ENCODE measurements at regions not wholly inside any gene's neighbourhood (a gene's known extent, or its start where the extent isn't known, plus 50 kb on each side); places are given as distances from the start of the nearest gene placed in this dataset.

DNA sequence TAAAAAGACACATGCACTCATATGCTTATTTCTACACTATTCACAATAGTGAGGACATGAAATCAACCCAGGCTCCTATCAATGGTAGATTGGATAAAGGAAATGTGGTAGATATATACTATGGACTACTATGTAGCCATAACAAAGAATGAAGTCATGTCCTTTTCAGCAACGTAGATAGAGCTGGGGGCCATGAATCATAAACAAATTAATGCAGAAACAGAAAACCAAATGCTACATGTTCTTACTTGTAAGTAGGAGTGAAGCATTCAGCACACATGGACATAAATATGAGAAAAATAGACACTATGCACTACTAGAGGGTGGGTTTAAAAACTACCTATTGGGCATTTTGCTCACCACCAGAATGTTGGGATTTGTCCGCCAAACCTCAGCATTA lies 278.0 kb upstream of the MIS18BP1 start:
- Histone ChIP-seq H3K4me1 (ENCODE audit: insufficient read depth) (no peaks in the 10 kb centered on the region), H3K27ac (no peak overlapping the region), H4K20me1 (ENCODE audit: insufficient read depth) (no peaks in the 10 kb centered on the region), H3K9ac (no peak overlapping the region), H3K4me3 (no peak overlapping the region), H3K27me3 (replicated peaks; ENCODE audit: insufficient read depth) (no peaks in the 10 kb centered on the region), H3K4me2 (ENCODE audit: unreplicated experiment) (no peak overlapping the region), H2AFZ (no peak overlapping the region), H3K36me3 (ENCODE audit: low read depth) (no peaks in the 10 kb centered on the region), H3K9me2 (ENCODE audit: insufficient read depth) (no peaks in the 10 kb centered on the region), H3K79me2 (ENCODE audit: insufficient read depth) (no peaks in the 10 kb centered on the region), H3K9me3 (ENCODE audit: low read depth) (no peaks in the 10 kb centered on the region), H3F3A (ENCODE audit: insufficient read depth) (no peaks in the 10 kb centered on the region)
- DNase-seq = no peak
- in situ Hi-C loops (cut with MboI) = no loop called here
- TF ChIP-seq EZH2 (IDR thresholded peaks at IDR 0.05; ENCODE audit: insufficient read depth, poor library complexity, severe bottlenecking) = no peak
- TF ChIP-seq EZH2phosphoT487 (IDR thresholded peaks at IDR 0.05; ENCODE audit: insufficient read depth, low read depth) = no peak
- 3 to 4% methylated on average over 2 of the region's 2 CpGs for WGBS, 2 experiments (ENCODE audit: low coverage in 1 of 2, low lambda C conversion rate in 2 of 2, missing lambda C conversion rate in 2 of 2)

DNA sequence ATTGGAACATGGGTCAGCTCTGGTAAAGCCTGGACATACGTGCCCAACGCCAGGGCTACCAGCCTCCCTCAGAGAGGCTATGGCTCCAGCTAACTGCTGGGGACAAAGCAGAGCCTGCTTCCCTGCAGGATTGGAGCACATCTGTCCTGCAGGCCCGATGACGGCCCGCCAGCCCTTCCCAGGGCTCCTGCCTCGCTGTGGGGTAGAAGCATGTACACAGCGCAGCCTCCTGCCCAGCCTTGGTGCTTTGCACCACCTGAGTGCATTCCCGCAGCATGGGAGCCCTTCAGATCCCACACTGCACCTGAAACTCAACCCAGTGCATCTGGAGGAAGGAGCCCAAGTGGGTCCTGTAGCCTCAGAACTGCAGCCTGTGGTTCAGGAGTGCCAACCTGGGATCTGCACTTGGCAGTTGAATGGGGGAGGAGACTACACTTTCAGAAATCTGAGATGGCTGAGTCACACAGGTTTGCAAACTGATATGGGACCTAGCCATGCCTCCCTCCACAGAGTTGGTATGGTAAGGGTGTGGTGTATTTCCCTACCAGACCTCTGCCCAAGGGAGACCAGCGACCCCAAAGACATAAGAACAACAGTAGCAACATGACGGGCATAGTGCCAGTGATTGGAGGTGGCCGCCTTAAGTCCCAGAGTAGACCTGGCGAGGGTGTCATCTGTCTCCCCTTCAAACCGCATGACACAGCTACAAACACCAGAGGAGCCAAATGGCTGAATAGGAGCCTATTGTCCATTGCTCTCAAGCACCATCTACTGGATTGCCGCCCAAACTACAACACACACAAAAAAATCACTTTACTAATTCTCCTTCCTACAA lies 273.9 kb upstream of the MIS18BP1 start:
- no peak overlapping the region for H3K4me3 ChIP-seq
- no peaks in the 10 kb centered on the region for H3K27me3 ChIP-seq (replicated peaks; ENCODE audit: insufficient read depth)
- no peaks in the 10 kb centered on the region for H3K9me2 ChIP-seq (ENCODE audit: insufficient read depth)
- no peaks in the 10 kb centered on the region for H3F3A ChIP-seq (ENCODE audit: insufficient read depth)
- no peak overlapping the region for H3K4me2 ChIP-seq (ENCODE audit: unreplicated experiment)
- H3K79me2 ChIP-seq (ENCODE audit: insufficient read depth) = no peaks in the 10 kb centered on the region
- no peak overlapping the region for H3K9ac ChIP-seq
- TF ChIP-seq EZH2phosphoT487 (IDR thresholded peaks at IDR 0.05; ENCODE audit: insufficient read depth, low read depth) (no peak), EZH2 (IDR thresholded peaks at IDR 0.05; ENCODE audit: insufficient read depth, poor library complexity, severe bottlenecking) (no peak)
- peak; percentile 53 for DNase-seq
- H3K36me3 ChIP-seq (ENCODE audit: low read depth) = no peaks in the 10 kb centered on the region
- H3K9me3 ChIP-seq (ENCODE audit: low read depth) = no peaks in the 10 kb centered on the region
- H4K20me1 ChIP-seq (ENCODE audit: insufficient read depth) = no peaks in the 10 kb centered on the region
- no peak overlapping the region for H3K27ac ChIP-seq
- no peaks in the 10 kb centered on the region for H3K4me1 ChIP-seq (ENCODE audit: insufficient read depth)
- WGBS, 2 experiments (ENCODE audit: low coverage in 1 of 2, low lambda C conversion rate in 2 of 2, missing lambda C conversion rate in 2 of 2) = 20 to 26% methylated on average over 13 to 14 of the region's 14 CpGs
- H2AFZ ChIP-seq = no peak overlapping the region
- in situ Hi-C loops (cut with MboI) = no loop called here

DNA sequence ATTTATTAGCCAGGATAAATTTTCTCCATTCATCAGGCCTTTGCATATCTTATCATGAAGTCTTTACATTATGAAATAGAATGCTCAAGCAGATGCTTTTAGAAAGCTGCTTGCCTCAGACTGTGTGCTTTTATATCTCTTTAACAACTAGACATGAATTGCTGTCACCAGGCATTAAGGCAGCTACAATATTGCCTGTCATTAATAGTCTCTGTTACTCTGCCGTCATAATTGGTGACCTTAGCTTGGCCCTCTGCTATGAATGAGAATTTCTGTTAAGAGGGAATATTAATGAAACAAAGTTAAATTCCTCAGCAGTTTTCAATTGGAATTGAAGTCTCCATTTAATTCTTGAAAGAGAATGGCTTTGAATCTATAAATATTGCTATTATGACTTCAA lies 266.8 kb upstream of the MIS18BP1 start:
- no peak overlapping the region for H2AFZ ChIP-seq
- no peaks in the 10 kb centered on the region for H3K27me3 ChIP-seq (replicated peaks; ENCODE audit: insufficient read depth)
- TF ChIP-seq EZH2phosphoT487 (IDR thresholded peaks at IDR 0.05; ENCODE audit: insufficient read depth, low read depth) (no peak), EZH2 (IDR thresholded peaks at IDR 0.05; ENCODE audit: insufficient read depth, poor library complexity, severe bottlenecking) (no peak)
- H3K9ac ChIP-seq = no peak overlapping the region
- DNase-seq = no peak
- no peaks in the 10 kb centered on the region for H3F3A ChIP-seq (ENCODE audit: insufficient read depth)
- in situ Hi-C loops (cut with MboI) = no loop called here
- no peaks in the 10 kb centered on the region for H3K79me2 ChIP-seq (ENCODE audit: insufficient read depth)
- no peaks in the 10 kb centered on the region; the same call in 1 of the 2 replicates for H3K9me2 ChIP-seq (ENCODE audit: insufficient read depth)
- no peaks in the 10 kb centered on the region for H3K9me3 ChIP-seq (ENCODE audit: low read depth)
- 25 to 42% methylated on average over 1 of the region's 1 CpG for WGBS, 2 experiments (ENCODE audit: low coverage in 1 of 2, low lambda C conversion rate in 2 of 2, missing lambda C conversion rate in 2 of 2)
- no peaks in the 10 kb centered on the region for H3K4me1 ChIP-seq (ENCODE audit: insufficient read depth)
- H3K4me2 ChIP-seq (ENCODE audit: unreplicated experiment) = no peak overlapping the region
- H3K4me3 ChIP-seq = no peak overlapping the region
- no peaks in the 10 kb centered on the region for H4K20me1 ChIP-seq (ENCODE audit: insufficient read depth)
- H3K36me3 ChIP-seq (ENCODE audit: low read depth) = no peaks in the 10 kb centered on the region
- no peak overlapping the region for H3K27ac ChIP-seq

DNA sequence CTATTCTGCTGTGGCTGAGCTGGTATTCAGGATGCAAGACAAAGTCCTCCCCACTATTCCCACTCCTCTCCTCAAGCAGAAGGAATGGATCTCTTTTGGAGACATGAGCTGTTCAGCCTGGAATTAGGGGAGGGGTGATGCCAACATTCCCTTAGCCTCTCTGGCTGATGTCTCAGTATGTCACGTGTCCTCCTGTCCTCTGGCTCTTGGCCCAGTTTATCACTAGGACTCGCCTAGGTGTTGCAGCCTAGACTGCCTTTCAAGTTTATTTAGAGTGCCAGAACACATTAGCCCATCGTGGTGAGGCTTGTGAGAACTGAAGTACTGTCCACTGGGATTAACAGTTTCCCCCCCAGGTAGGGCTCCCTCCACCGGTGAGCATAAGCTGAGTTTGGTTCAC lies 239.9 kb upstream of the MIS18BP1 start:
- Histone ChIP-seq H3K9me3 (ENCODE audit: low read depth) (no peaks in the 10 kb centered on the region), H3K27me3 (replicated peaks; ENCODE audit: insufficient read depth) (no peaks in the 10 kb centered on the region), H3K79me2 (ENCODE audit: insufficient read depth) (no peaks in the 10 kb centered on the region), H3F3A (ENCODE audit: insufficient read depth) (no peaks in the 10 kb centered on the region), H3K9me2 (ENCODE audit: insufficient read depth) (no peaks in the 10 kb centered on the region), H2AFZ (no peak overlapping the region), H3K4me3 (no peak overlapping the region), H3K9ac (no peak overlapping the region), H3K27ac (no peak overlapping the region), H3K4me1 (ENCODE audit: insufficient read depth) (no peaks in the 10 kb centered on the region), H4K20me1 (ENCODE audit: insufficient read depth) (no peaks in the 10 kb centered on the region; the same call in 1 of the 2 replicates), H3K4me2 (ENCODE audit: unreplicated experiment) (no peak overlapping the region), H3K36me3 (ENCODE audit: low read depth) (no peaks in the 10 kb centered on the region)
- 23 to 24% methylated on average over 4 of the region's 4 CpGs for WGBS, 2 experiments (ENCODE audit: low coverage in 1 of 2, low lambda C conversion rate in 2 of 2, missing lambda C conversion rate in 2 of 2)
- no peak for TF ChIP-seq EZH2phosphoT487 (IDR thresholded peaks at IDR 0.05; ENCODE audit: insufficient read depth, low read depth)
- no peak for TF ChIP-seq EZH2 (IDR thresholded peaks at IDR 0.05; ENCODE audit: insufficient read depth, poor library complexity, severe bottlenecking)
- in situ Hi-C loops (cut with MboI) = no loop called here
- no peak for DNase-seq
